Colonic mucosa (tissue), 4 donors: ENCODE measurements at regions not wholly inside any gene's neighbourhood (a gene's known extent, or its start where the extent isn't known, plus 50 kb on each side); places are given as distances from the start of the nearest gene placed in this dataset.
"Not testable (repeated sequence)": the region's sequence is repeated elsewhere in the genome, so short reads cannot be mapped to it uniquely, and the experiment has no call there.

ENCODE experiments used
- DNase-seq: peaks from one replicate; pipeline ENCODE4 v3.0.0-alpha.2; 2020
- H3K27ac ChIP-seq: fragments of 200-600 bp; one replicate; pipeline ENCODE4 v1.8.0; 2021
- H3K27me3 ChIP-seq: fragments of 200-600 bp; one replicate; pipeline ENCODE4 v1.8.0; 2021
- H3K36me3 ChIP-seq: fragments of 200-600 bp; one replicate; pipeline ENCODE4 v1.8.0; 2021
- H3K4me1 ChIP-seq: fragments of 200-600 bp; one replicate; pipeline ENCODE4 v1.8.0; 2021; ENCODE audit warnings: mild to moderate bottlenecking
- H3K4me3 ChIP-seq: fragments of 200-600 bp; one replicate; pipeline ENCODE4 v1.8.0; 2021
- H3K9ac ChIP-seq, 2 donors: one replicate each; pipeline ENCODE4 v1.7.0; 2013; ENCODE audit warnings: control low read depth in 2 of 2, low read depth in 2 of 2, low read length in 2 of 2
- H3K9me3 ChIP-seq: fragments of 200-600 bp; one replicate; pipeline ENCODE4 v1.8.0; 2021
- CTCF ChIP-seq: fragments of 200-600 bp; IDR thresholded peaks from one replicate; pipeline ENCODE4 v1.8.0; 2022; ENCODE audit warnings: antibody characterized with exemption, mild to moderate bottlenecking
- intact Hi-C: fragments of 100-400 bp; cut with DNase I; formaldehyde crosslinking; loops from one replicate; pipeline ENCODE4 v1.14.1; 2022
- donor health status: healthy.
- donor health status: DM: no; HTN: no; CAD: no.
- donor health status: DM: no; HTN: no; CAD: no.

DNA sequence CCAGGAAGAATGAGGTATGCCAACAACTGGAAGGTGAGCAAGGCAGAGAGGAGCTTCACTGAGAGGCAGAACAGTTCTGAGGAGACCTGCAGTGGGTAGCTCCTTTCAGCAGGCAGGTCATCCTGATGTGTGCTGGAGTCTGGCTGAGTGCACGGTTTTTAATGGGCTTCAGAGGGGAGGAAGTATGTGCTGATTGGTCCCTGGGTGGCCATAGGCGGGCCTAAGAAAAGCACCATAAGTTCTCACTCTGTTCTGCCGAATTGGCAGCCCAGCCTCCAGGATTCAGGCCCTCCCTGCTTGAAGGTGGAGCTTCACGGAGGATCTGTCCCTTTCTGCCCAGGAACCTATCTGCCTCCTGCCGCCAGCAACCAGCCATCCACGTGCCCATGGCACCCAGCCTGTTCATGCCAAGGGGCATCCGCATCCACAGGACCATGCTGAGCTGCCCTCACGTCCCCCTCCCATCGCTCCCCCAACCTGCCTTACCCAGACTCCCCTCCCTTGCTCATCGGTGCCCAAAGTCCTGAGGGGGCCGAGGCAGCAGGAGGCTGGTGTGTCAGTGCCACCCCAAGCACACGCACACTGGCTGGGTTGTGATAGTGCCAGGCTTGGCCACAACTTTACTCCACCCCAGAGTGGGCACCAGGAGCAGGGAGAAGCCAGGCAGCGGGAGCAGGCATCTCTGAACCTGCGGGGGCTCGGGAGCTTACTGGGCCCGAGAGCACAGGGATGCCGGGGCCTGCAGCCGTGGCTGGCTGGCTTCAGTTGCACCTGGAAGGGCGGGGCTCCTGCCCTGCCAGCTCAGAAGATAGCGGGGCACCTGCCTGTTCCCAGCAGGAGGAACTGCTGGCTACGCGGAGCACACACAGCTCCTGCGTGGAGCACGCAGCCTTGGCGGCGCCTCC lies 608.4 kb upstream of the FOXG1 start:
- no peaks in the 10 kb centered on the region for H3K27me3 ChIP-seq
- no peak for DNase-seq
- no peak overlapping the region for H3K9ac ChIP-seq
- H3K4me1 ChIP-seq = no peaks in the 10 kb centered on the region
- no peak for TF ChIP-seq CTCF
- no peak overlapping the region for H3K27ac ChIP-seq
- intact Hi-C loops = no loop called here
- H3K9me3 ChIP-seq = no peaks in the 10 kb centered on the region
- no peaks in the 10 kb centered on the region for H3K36me3 ChIP-seq
- H3K4me3 ChIP-seq = no peak overlapping the region

DNA sequence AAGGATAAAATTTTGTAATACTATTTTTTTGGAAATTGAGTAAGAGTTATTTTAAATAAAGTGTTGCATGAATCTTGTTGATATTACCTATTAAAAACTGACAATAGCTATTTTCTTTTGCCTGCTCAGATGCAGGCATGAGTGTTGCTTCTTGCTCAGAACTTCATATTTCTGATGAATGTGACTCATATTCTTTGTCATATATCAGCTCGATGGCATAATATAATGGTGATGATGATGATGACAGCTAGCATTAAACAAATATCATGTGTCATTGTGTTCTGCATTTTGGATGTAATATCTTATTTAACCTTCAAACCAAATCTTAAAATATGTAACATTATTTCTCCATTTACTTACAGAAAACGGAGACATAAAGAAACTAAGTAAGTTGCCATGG lies 605.5 kb upstream of the FOXG1 start:
- no peaks in the 10 kb centered on the region for H3K36me3 ChIP-seq
- no peaks in the 10 kb centered on the region for H3K9me3 ChIP-seq
- TF ChIP-seq CTCF = no peak
- no peak overlapping the region for H3K4me3 ChIP-seq
- H3K27me3 ChIP-seq = no peaks in the 10 kb centered on the region
- intact Hi-C loops = no loop called here
- no peak overlapping the region for H3K9ac ChIP-seq
- no peaks in the 10 kb centered on the region for H3K4me1 ChIP-seq
- no peak for DNase-seq
- H3K27ac ChIP-seq = no peak overlapping the region

DNA sequence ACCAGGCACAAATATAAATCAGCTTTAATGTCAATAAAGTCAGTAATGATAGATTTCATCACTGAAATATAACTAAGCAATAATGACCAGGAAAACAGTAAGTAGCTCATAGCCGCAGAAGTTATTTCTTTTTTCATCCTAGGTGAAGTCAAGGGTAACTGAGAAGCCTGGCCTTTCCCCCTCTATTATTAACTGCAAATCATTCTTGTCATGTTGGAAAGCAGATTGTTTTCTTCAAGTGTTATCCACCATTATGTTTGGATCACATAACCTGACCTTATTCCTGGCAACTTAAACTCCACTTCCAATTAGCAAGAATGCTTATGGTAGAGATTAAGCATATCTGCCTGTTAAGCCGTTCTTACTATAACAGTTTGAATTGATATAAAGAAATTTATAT lies 603.4 kb upstream of the FOXG1 start:
- Histone ChIP-seq H3K27me3 (no peaks in the 10 kb centered on the region), H3K4me3 (no peak overlapping the region), H3K27ac (no peak overlapping the region), H3K9ac (no peak overlapping the region), H3K36me3 (no peaks in the 10 kb centered on the region), H3K4me1 (no peaks in the 10 kb centered on the region), H3K9me3 (no peaks in the 10 kb centered on the region)
- intact Hi-C loops = no loop called here
- no peak for DNase-seq
- TF ChIP-seq CTCF = no peak

DNA sequence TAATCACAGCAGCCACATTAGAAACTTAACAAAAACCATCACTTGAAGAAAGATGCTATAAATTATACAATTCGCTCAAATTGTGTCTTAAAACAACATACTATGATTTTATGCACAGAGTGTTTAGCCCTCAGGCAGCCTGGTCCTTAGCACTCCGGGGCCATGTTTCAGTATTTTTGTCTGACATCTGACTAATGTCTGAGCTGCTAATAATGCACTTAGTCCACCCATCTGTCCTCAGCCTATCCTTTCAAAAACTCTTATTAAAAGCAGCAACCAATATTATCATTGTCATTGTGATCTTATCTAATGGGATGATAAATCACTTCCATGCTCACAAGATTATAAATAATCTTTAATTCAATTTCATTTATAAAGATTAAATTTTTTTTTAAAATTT lies 602.7 kb upstream of the FOXG1 start:
- DNase-seq = no peak
- Histone ChIP-seq H3K4me1 (no peaks in the 10 kb centered on the region), H3K27me3 (no peaks in the 10 kb centered on the region), H3K27ac (no peak overlapping the region), H3K36me3 (no peaks in the 10 kb centered on the region), H3K4me3 (no peak overlapping the region), H3K9ac (no peak overlapping the region), H3K9me3 (no peaks in the 10 kb centered on the region)
- intact Hi-C loops = no loop called here
- no peak for TF ChIP-seq CTCF

GRCh38 chr14:28187902-28188830 lies 578.4 kb upstream of the FOXG1 start:
- H3K4me3 ChIP-seq, H3K9ac ChIP-seq, DNase-seq, H3K9me3 ChIP-seq, H3K4me1 ChIP-seq, H3K36me3 ChIP-seq, H3K27me3 ChIP-seq, intact Hi-C loops, H3K27ac ChIP-seq: not testable (repeated sequence)
